ENCODE measurements at regions not wholly inside any gene's neighbourhood (a gene's known extent, or its start where the extent isn't known, plus 50 kb on each side); places are given as distances from the start of the nearest gene placed in this dataset.

- TF ChIP-seq CTCF (IDR thresholded peaks at IDR 0.05) = no peak
- H3K4me1 Mint-ChIP-seq = no peaks in the 10 kb centered on the region
- no peak for DNase-seq
- no peak for ATAC-seq
- H3K36me3 Mint-ChIP-seq = no peaks in the 10 kb centered on the region
- Histone ChIP-seq H3K4me3 (ENCODE audit: low read length) (no peak overlapping the region), H3K27ac (ENCODE audit: low read length) (no peak overlapping the region), H3K4me1 (ENCODE audit: control insufficient read depth, insufficient read depth, low read length) (no peaks in the 10 kb centered on the region), H3K27me3 (ENCODE audit: control insufficient read depth, insufficient read depth, low read length) (no peaks in the 10 kb centered on the region), H3K9me3 (ENCODE audit: control insufficient read depth, insufficient read depth, low read length) (no peaks in the 10 kb centered on the region), H3K36me3 (ENCODE audit: control insufficient read depth, insufficient read depth, low read length) (no peaks in the 10 kb centered on the region)
- H3K27ac Mint-ChIP-seq = no peak overlapping the region
- peaks cover 0 to 2% of the 10 kb centered on the region in 2 donors for H3K9me3 Mint-ChIP-seq
- WGBS (ENCODE audit: insufficient coverage) = 0% methylated on average over 1 of the region's 4 CpGs
- intact Hi-C loops (cut with micrococcal nuclease) = no loop called here
- no peak overlapping the region for H3K4me3 Mint-ChIP-seq
- H3K27me3 Mint-ChIP-seq (ENCODE audit: low read depth in 2 of 2) = peaks cover 7 to 32% of the 10 kb centered on the region in 2 donors
Measured at GRCh38 chrX:150047818-150048217, 109.5 kb upstream of the EOLA2 start.

- Histone ChIP-seq H3K27me3 (ENCODE audit: control insufficient read depth, insufficient read depth, low read length) (no peaks in the 10 kb centered on the region), H3K36me3 (ENCODE audit: control insufficient read depth, insufficient read depth, low read length) (no peaks in the 10 kb centered on the region), H3K4me1 (ENCODE audit: control insufficient read depth, insufficient read depth, low read length) (no peaks in the 10 kb centered on the region), H3K9me3 (ENCODE audit: control insufficient read depth, insufficient read depth, low read length) (no peaks in the 10 kb centered on the region), H3K4me3 (ENCODE audit: low read length) (no peak overlapping the region), H3K27ac (ENCODE audit: low read length) (no peak overlapping the region)
- DNase-seq (no peak), ATAC-seq (no peak)
- no peak for TF ChIP-seq CTCF (IDR thresholded peaks at IDR 0.05)
- Mint-ChIP-seq H3K36me3 (no peaks in the 10 kb centered on the region), H3K27me3 (ENCODE audit: low read depth in 2 of 2) (peaks cover 7 to 19% of the 10 kb centered on the region in 2 donors), H3K9me3 (no peaks in the 10 kb centered on the region), H3K4me3 (no peak overlapping the region), H3K27ac (no peak overlapping the region), H3K4me1 (no peaks in the 10 kb centered on the region)
- 80% methylated on average over 2 of the region's 2 CpGs for WGBS (ENCODE audit: insufficient coverage)
- intact Hi-C loops (cut with micrococcal nuclease) = no loop called here
Measured at GRCh38 chrX:150049647-150050046, 111.4 kb upstream of the EOLA2 start.

GRCh38 chrX:150050387-150050786 lies 112.1 kb upstream of the EOLA2 start:
- Mint-ChIP-seq H3K27ac (no peak overlapping the region), H3K9me3 (no peaks in the 10 kb centered on the region)

More at GRCh38 chrX:150050387-150050786, 112.1 kb upstream of the EOLA2 start:
- Mint-ChIP-seq H3K36me3 (no peaks in the 10 kb centered on the region), H3K27me3 (ENCODE audit: low read depth in 2 of 2) (peaks cover 3 to 14% of the 10 kb centered on the region in 2 donors), H3K4me3 (no peak overlapping the region), H3K4me1 (no peaks in the 10 kb centered on the region)
- ATAC-seq (no peak), DNase-seq (peak in 1 of 2 donors; percentile 3)
- Histone ChIP-seq H3K27me3 (ENCODE audit: control insufficient read depth, insufficient read depth, low read length) (no peaks in the 10 kb centered on the region), H3K27ac (ENCODE audit: low read length) (no peak overlapping the region), H3K36me3 (ENCODE audit: control insufficient read depth, insufficient read depth, low read length) (no peaks in the 10 kb centered on the region), H3K9me3 (ENCODE audit: control insufficient read depth, insufficient read depth, low read length) (no peaks in the 10 kb centered on the region), H3K4me3 (ENCODE audit: low read length) (no peak overlapping the region), H3K4me1 (ENCODE audit: control insufficient read depth, insufficient read depth, low read length) (no peaks in the 10 kb centered on the region)
- intact Hi-C loops (cut with micrococcal nuclease) = no loop called here
- WGBS (ENCODE audit: insufficient coverage) = no CpG with 5 or more reads among the region's 1 CpG
- TF ChIP-seq CTCF (IDR thresholded peaks at IDR 0.05) = no peak

All from natural killer cell (primary cell).